HG02970 (cell line): ENCODE measurements at regions not wholly inside any gene's neighbourhood (a gene's known extent, or its start where the extent isn't known, plus 50 kb on each side); places are given as distances from the start of the nearest gene placed in this dataset.
"Not testable (repeated sequence)": the region's sequence is repeated elsewhere in the genome, so short reads cannot be mapped to it uniquely, and the experiment has no call there.

Experiments
- ATAC-seq: cut with Tn5 transposase; IDR thresholded peaks from one replicate; pipeline ENCODE4 v1.9.1; 2021; ENCODE audit warnings: mild to moderate bottlenecking, moderate library complexity, moderate number of reproducible peaks; ENCODE audit not compliant: unreplicated experiment, low FRiP score

- ATAC-seq = no peak
Measured at GRCh38 chr12:25615119-25615518, 62.0 kb upstream of the LMNTD1 start.

- ATAC-seq = no peak
Measured at GRCh38 chr12:25616286-25616685, 63.2 kb upstream of the LMNTD1 start.

GRCh38 chr12:25617991-25618390 is 64.9 kb upstream of the LMNTD1 start:
- no peak for ATAC-seq

- no peak for ATAC-seq
Measured at GRCh38 chr12:25623816-25624215, 70.7 kb upstream of the LMNTD1 start.

- ATAC-seq = no peak
Measured at GRCh38 chr12:25625146-25625545, 72.1 kb upstream of the LMNTD1 start.

- ATAC-seq = no peak
Measured at GRCh38 chr12:25629341-25629740, 76.3 kb upstream of the LMNTD1 start.

- ATAC-seq = not testable (repeated sequence)
Measured at GRCh38 chr12:25630735-25631515, 77.8 kb upstream of the LMNTD1 start.

- not testable (repeated sequence) for ATAC-seq
Measured at GRCh38 chr12:25633149-25633548, 80.1 kb upstream of the LMNTD1 start.

- no peak for ATAC-seq
Measured at GRCh38 chr12:25637752-25638151, 84.7 kb upstream of the LMNTD1 start.

- no peak for ATAC-seq
Measured at GRCh38 chr12:25639406-25639805, 86.3 kb upstream of the LMNTD1 start.

GRCh38 chr12:25644979-25645378 is 91.9 kb upstream of the LMNTD1 start:
- no peak for ATAC-seq

GRCh38 chr12:25645427-25645826 is 92.3 kb upstream of the LMNTD1 start:
- no peak for ATAC-seq

GRCh38 chr12:25651931-25652330 is 98.8 kb upstream of the LMNTD1 start:
- no peak for ATAC-seq

- no peak for ATAC-seq
Measured at GRCh38 chr12:25652371-25652770, 99.3 kb upstream of the LMNTD1 start.

GRCh38 chr12:25653487-25654175 is 100.5 kb upstream of the LMNTD1 start:
- no peak for ATAC-seq

- ATAC-seq = no peak
Measured at GRCh38 chr12:25655702-25656101, 102.6 kb upstream of the LMNTD1 start.

- no peak for ATAC-seq
Measured at GRCh38 chr12:25659621-25660020, 106.5 kb upstream of the LMNTD1 start.

- no peak for ATAC-seq
Measured at GRCh38 chr12:25670076-25671055, 117.3 kb upstream of the LMNTD1 start.

GRCh38 chr12:25675808-25676207 is 122.7 kb upstream of the LMNTD1 start:
- no peak for ATAC-seq

- no peak for ATAC-seq
Measured at GRCh38 chr12:25677232-25677937, 124.3 kb upstream of the LMNTD1 start.
